ENCODE measurements at regions not wholly inside any gene's neighbourhood (a gene's known extent, or its start where the extent isn't known, plus 50 kb on each side); places are given as distances from the start of the nearest gene placed in this dataset.

- no peaks in the 10 kb centered on the region for H3F3A ChIP-seq (ENCODE audit: control insufficient read depth, insufficient read depth)
- no peaks in the 10 kb centered on the region for H3K36me3 ChIP-seq (ENCODE audit: control insufficient read depth, low read length)
Observed at GRCh38 chr7:115081772-115082171, 159.9 kb downstream of the MDFIC start.

DNA sequence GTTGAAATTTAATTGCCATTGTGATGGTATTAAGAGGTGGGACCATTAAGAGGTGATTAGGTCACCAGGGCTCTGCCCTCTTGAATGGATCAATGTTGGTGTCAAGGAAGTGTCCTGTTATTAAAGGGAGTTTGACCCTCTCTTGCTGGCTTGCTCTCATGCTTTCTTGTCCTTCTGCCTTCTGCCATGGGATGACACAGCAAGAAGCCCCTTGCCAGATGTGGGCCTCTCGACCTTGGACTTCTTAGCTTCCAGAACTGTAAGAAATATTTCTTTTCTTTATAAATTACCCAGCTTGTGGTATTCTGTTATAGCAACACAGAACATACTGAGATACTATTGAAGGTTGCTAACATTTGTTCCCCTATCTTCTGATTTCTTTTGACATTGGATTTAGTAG lies 157.0 kb downstream of the MDFIC start:
- Histone ChIP-seq H3K4me1 (ENCODE audit: control insufficient read depth, low read length) (no peaks in the 10 kb centered on the region), H4K20me1 (ENCODE audit: control insufficient read depth, insufficient read depth, low read depth, low read length) (no peaks in the 10 kb centered on the region), H3F3A (ENCODE audit: control insufficient read depth, insufficient read depth) (no peaks in the 10 kb centered on the region), H3K4me2 (ENCODE audit: low read length) (no peak overlapping the region), H3K4me3 (ENCODE audit: low read length) (no peak overlapping the region), H3K79me2 (ENCODE audit: control insufficient read depth, low read length) (no peaks in the 10 kb centered on the region), H3K36me3 (ENCODE audit: control insufficient read depth, low read length) (no peaks in the 10 kb centered on the region), H3K9me2 (replicated peaks; ENCODE audit: control insufficient read depth, low read length) (no peaks in the 10 kb centered on the region), H3K9me3 (ENCODE audit: control insufficient read depth, insufficient read depth, low read length) (no peaks in the 10 kb centered on the region), H3K27me3 (ENCODE audit: control insufficient read depth, low read length) (no peaks in the 10 kb centered on the region), H3K27ac (ENCODE audit: low read depth, low read length) (no peak overlapping the region)
- no peak for TF ChIP-seq EZH2phosphoT487 (IDR thresholded peaks at IDR 0.05; ENCODE audit: borderline replicate concordance, low read length)
- TF ChIP-seq, protein P1, sequence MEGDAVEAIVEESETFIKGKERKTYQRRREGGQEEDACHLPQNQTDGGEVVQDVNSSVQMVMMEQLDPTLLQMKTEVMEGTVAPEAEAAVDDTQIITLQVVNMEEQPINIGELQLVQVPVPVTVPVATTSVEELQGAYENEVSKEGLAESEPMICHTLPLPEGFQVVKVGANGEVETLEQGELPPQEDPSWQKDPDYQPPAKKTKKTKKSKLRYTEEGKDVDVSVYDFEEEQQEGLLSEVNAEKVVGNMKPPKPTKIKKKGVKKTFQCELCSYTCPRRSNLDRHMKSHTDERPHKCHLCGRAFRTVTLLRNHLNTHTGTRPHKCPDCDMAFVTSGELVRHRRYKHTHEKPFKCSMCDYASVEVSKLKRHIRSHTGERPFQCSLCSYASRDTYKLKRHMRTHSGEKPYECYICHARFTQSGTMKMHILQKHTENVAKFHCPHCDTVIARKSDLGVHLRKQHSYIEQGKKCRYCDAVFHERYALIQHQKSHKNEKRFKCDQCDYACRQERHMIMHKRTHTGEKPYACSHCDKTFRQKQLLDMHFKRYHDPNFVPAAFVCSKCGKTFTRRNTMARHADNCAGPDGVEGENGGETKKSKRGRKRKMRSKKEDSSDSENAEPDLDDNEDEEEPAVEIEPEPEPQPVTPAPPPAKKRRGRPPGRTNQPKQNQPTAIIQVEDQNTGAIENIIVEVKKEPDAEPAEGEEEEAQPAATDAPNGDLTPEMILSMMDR (IDR thresholded peaks at IDR 0.05; ENCODE audit: low read depth, low read length, poor library complexity, severe bottlenecking) = no peak

More at GRCh38 chr7:115081772-115082171, 159.9 kb downstream of the MDFIC start:
- Histone ChIP-seq H3K9me2 (replicated peaks; ENCODE audit: control insufficient read depth, low read length) (no peaks in the 10 kb centered on the region), H3K9me3 (ENCODE audit: control insufficient read depth, insufficient read depth, low read length) (no peaks in the 10 kb centered on the region), H3K4me2 (ENCODE audit: low read length) (no peak overlapping the region), H3K27ac (ENCODE audit: low read depth, low read length) (no peak overlapping the region), H3K4me3 (ENCODE audit: low read length) (no peak overlapping the region), H3K79me2 (ENCODE audit: control insufficient read depth, low read length) (no peaks in the 10 kb centered on the region), H4K20me1 (ENCODE audit: control insufficient read depth, insufficient read depth, low read depth, low read length) (no peaks in the 10 kb centered on the region), H3K4me1 (ENCODE audit: control insufficient read depth, low read length) (no peaks in the 10 kb centered on the region), H3K27me3 (ENCODE audit: control insufficient read depth, low read length) (no peaks in the 10 kb centered on the region)
- TF ChIP-seq EZH2phosphoT487 (IDR thresholded peaks at IDR 0.05; ENCODE audit: borderline replicate concordance, low read length) = no peak
- TF ChIP-seq, protein P1 (IDR thresholded peaks at IDR 0.05; ENCODE audit: low read depth, low read length, poor library complexity, severe bottlenecking) = no peak

DNA sequence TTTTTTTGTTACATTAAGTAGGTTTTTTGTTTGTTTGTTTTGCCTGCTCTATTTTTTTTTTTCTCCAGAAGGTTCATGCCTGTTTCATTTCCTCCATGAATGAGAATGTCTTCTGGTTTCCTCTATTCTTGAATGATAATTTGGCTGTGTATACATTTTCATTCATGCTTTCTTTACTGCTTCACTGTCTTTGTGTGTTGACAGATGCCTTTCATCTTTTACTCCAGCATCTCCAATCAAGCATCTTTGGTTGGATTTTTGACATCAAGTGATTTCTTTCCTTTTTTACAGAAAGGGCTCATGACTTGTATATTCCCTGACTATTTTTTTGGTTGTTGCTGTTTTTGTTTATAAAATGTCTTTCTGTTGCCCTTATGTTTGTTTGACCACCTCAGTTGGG lies 156.5 kb downstream of the MDFIC start:
- Histone ChIP-seq H3K4me2 (ENCODE audit: low read length) (no peak overlapping the region), H3F3A (ENCODE audit: control insufficient read depth, insufficient read depth) (no peaks in the 10 kb centered on the region), H3K4me1 (ENCODE audit: control insufficient read depth, low read length) (no peaks in the 10 kb centered on the region), H3K36me3 (ENCODE audit: control insufficient read depth, low read length) (no peaks in the 10 kb centered on the region), H4K20me1 (ENCODE audit: control insufficient read depth, insufficient read depth, low read depth, low read length) (no peaks in the 10 kb centered on the region), H3K27me3 (ENCODE audit: control insufficient read depth, low read length) (no peaks in the 10 kb centered on the region), H3K4me3 (ENCODE audit: low read length) (no peak overlapping the region), H3K9me2 (replicated peaks; ENCODE audit: control insufficient read depth, low read length) (no peaks in the 10 kb centered on the region), H3K9me3 (ENCODE audit: control insufficient read depth, insufficient read depth, low read length) (no peaks in the 10 kb centered on the region), H3K79me2 (ENCODE audit: control insufficient read depth, low read length) (no peaks in the 10 kb centered on the region), H3K27ac (ENCODE audit: low read depth, low read length) (no peak overlapping the region)
- TF ChIP-seq, protein P1 (IDR thresholded peaks at IDR 0.05; ENCODE audit: low read depth, low read length, poor library complexity, severe bottlenecking) = no peak
- no peak for TF ChIP-seq EZH2phosphoT487 (IDR thresholded peaks at IDR 0.05; ENCODE audit: borderline replicate concordance, low read length)

DNA sequence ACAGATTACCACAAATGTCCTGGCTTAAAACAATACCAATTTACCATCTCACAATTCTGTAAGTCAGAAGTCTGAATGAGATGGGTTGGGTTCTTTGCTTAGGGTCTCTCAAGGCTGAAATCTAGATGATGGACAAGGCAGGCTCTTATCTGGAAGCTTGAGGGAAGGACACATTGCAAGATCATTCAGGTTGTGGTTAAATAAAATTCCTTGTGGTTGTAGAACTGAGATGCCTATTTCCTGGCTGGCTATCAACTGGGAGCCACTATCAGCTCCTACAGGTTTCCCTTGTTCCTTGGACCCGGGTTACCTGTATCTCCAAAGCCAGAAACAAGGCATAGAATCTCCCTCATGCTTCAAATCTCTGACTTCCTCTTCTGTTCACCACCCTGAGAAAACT lies 148.4 kb downstream of the MDFIC start:
- no peak overlapping the region for H3K27ac ChIP-seq (ENCODE audit: low read depth, low read length)
- TF ChIP-seq, protein P1 (IDR thresholded peaks at IDR 0.05; ENCODE audit: low read depth, low read length, poor library complexity, severe bottlenecking) = no peak
- TF ChIP-seq EZH2phosphoT487 (IDR thresholded peaks at IDR 0.05; ENCODE audit: borderline replicate concordance, low read length) = no peak
- no peaks in the 10 kb centered on the region for H3K79me2 ChIP-seq (ENCODE audit: control insufficient read depth, low read length)
- H3K9me2 ChIP-seq (replicated peaks; ENCODE audit: control insufficient read depth, low read length) = no peaks in the 10 kb centered on the region
- no peaks in the 10 kb centered on the region for H4K20me1 ChIP-seq (ENCODE audit: control insufficient read depth, insufficient read depth, low read depth, low read length)
- no peaks in the 10 kb centered on the region for H3K4me1 ChIP-seq (ENCODE audit: control insufficient read depth, low read length)
- H3K36me3 ChIP-seq (ENCODE audit: control insufficient read depth, low read length) = no peaks in the 10 kb centered on the region
- no peaks in the 10 kb centered on the region for H3K27me3 ChIP-seq (ENCODE audit: control insufficient read depth, low read length)
- no peaks in the 10 kb centered on the region for H3F3A ChIP-seq (ENCODE audit: control insufficient read depth, insufficient read depth)
- H3K4me3 ChIP-seq (ENCODE audit: low read length) = no peak overlapping the region
- H3K9me3 ChIP-seq (ENCODE audit: control insufficient read depth, insufficient read depth, low read length) = no peaks in the 10 kb centered on the region
- no peak overlapping the region for H3K4me2 ChIP-seq (ENCODE audit: low read length)
